Upper lobe of right lung (tissue), 1 donor: ENCODE measurements at regions not wholly inside any gene's neighbourhood (a gene's known extent, or its start where the extent isn't known, plus 50 kb on each side); places are given as distances from the start of the nearest gene placed in this dataset.

Experiments
- ATAC-seq: fragments of 200-7000 bp; cut with Tn5 transposase; one replicate; pipeline ENCODE4 v1.9.1; 2020; ENCODE audit warnings: mild to moderate bottlenecking, moderate library complexity
- DNase-seq: peaks from one replicate; pipeline ENCODE4 v3.0.0-alpha.2; 2020
- H3K27ac ChIP-seq: fragments of 200-600 bp; one replicate; pipeline ENCODE4 v1.8.0; 2022
- H3K27me3 ChIP-seq: fragments of 200-600 bp; one replicate; pipeline ENCODE4 v1.8.0; 2022; ENCODE audit warnings: mild to moderate bottlenecking
- H3K36me3 ChIP-seq: fragments of 200-600 bp; one replicate; pipeline ENCODE4 v1.8.0; 2022
- H3K4me1 ChIP-seq: fragments of 200-600 bp; one replicate; pipeline ENCODE4 v1.8.0; 2022
- H3K4me3 ChIP-seq: fragments of 200-600 bp; one replicate; pipeline ENCODE4 v1.8.0; 2022; ENCODE audit warnings: mild to moderate bottlenecking
- H3K9me3 ChIP-seq: fragments of 200-600 bp; one replicate; pipeline ENCODE4 v1.8.0; 2022
- CTCF ChIP-seq: fragments of 200-600 bp; IDR thresholded peaks from one replicate; pipeline ENCODE4 v1.8.0; 2022; ENCODE audit warnings: antibody characterized with exemption
- intact Hi-C: fragments of 100-400 bp; cut with DNase I; formaldehyde crosslinking; loops from one replicate; pipeline ENCODE4 v1.11.0; 2022
- donor health status: DM: no; HTN: yes; CAD: no; lungs with severe emphysema.

DNA sequence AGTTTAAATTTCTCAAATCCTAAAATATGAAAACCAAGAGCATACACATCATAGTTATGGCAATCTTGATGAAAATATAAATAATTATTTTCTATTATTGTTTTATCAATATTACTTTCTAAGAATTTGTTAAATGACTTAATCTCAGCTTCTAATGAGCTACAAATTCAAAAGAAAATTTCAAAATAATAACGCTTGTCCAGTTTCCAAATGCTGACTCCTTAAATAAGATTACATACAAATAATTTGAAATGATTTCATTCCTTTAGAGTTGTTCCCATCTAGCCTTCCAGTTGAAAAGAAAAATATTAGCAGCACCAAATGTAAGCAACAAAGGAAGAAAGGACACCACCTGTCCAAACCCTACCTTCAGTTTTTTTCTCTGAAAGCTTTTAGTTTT lies 82.4 kb upstream of the COL5A2 start:
- DNase-seq (no peak), ATAC-seq (no peak)
- TF ChIP-seq CTCF: no peak
- Histone ChIP-seq H3K27me3 (no peaks in the 10 kb centered on the region), H3K27ac (no peak overlapping the region), H3K9me3 (no peaks in the 10 kb centered on the region), H3K4me3 (no peak overlapping the region), H3K4me1 (no peaks in the 10 kb centered on the region), H3K36me3 (no peaks in the 10 kb centered on the region)
- intact Hi-C loops: no loop called here

- no peak for ATAC-seq
- H3K27ac ChIP-seq: no peak overlapping the region
- intact Hi-C loops: no loop called here
- H3K36me3 ChIP-seq: no peaks in the 10 kb centered on the region
- H3K27me3 ChIP-seq: no peaks in the 10 kb centered on the region
- H3K4me3 ChIP-seq: no peak overlapping the region
- no peak for TF ChIP-seq CTCF
- DNase-seq: no peak
- H3K9me3 ChIP-seq: no peaks in the 10 kb centered on the region
- H3K4me1 ChIP-seq: no peaks in the 10 kb centered on the region
These were observed 86.2 kb upstream of the COL5A2 start for GRCh38 chr2:189265696-189266320.

- H3K27me3 ChIP-seq: no peaks in the 10 kb centered on the region
- no peak overlapping the region for H3K4me3 ChIP-seq
- H3K9me3 ChIP-seq: no peaks in the 10 kb centered on the region
- H3K36me3 ChIP-seq: no peaks in the 10 kb centered on the region
- no peak for TF ChIP-seq CTCF
- DNase-seq (no peak), ATAC-seq (no peak)
- no peak overlapping the region for H3K27ac ChIP-seq
- no peaks in the 10 kb centered on the region for H3K4me1 ChIP-seq
- intact Hi-C loops: no loop called here
These were observed 87.9 kb upstream of the COL5A2 start for GRCh38 chr2:189267491-189267890.

DNA sequence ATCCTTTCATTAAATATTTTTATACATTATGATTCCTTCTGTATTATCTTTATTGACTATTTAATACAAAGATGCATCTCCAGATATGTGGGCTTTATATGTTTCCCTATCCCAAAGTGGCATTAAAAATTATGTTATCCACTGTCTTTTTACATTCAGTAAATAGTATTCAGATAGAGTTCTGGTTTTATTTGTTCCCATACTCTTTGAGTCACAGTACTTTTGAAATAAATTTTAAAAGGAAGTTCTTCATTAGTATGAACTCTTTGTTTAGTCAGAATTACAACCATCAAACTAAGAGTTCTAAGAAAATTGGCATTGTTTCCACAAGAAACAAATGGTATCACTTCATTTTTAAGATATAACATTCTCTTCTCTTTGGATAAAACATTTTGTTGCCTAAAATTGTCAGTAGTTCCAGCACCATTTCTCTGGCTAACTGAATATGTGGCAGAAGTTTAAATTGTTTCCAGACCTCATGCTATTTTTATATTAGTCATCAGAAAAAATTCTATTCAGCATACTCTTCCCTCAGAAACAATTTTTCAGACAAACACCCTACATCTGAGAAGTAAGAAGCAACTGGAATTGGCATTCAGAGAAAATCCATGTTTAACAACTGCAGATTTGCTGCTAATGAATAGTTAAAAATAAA lies 88.5 kb upstream of the COL5A2 start:
- no peak for TF ChIP-seq CTCF
- H3K36me3 ChIP-seq: no peaks in the 10 kb centered on the region
- no peak overlapping the region for H3K27ac ChIP-seq
- no peaks in the 10 kb centered on the region for H3K4me1 ChIP-seq
- no peak for ATAC-seq
- H3K4me3 ChIP-seq: no peak overlapping the region
- DNase-seq: no peak
- H3K9me3 ChIP-seq: no peaks in the 10 kb centered on the region
- no peaks in the 10 kb centered on the region for H3K27me3 ChIP-seq
- intact Hi-C loops: no loop called here

DNA sequence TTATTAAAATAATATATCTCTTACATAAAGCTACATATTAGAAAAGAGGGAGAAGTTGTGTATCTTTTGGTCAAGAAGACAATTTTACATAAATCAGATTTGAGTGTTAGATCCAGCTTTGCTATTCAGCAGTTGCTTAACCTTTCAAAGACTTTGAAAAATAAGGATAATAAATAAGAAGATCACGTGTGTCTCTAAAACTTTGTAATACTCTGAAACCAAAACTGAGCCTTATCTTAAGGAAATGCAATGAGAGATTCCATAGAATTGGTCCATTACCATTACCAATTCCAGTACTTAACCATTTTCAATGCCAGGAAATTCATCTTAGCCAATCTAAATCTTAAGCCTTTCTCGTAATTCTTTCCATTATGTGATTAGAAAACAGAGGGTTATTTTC lies 89.2 kb upstream of the COL5A2 start:
- no peak overlapping the region for H3K4me3 ChIP-seq
- H3K27me3 ChIP-seq: no peaks in the 10 kb centered on the region
- no peak for TF ChIP-seq CTCF
- intact Hi-C loops: no loop called here
- H3K27ac ChIP-seq: no peak overlapping the region
- H3K4me1 ChIP-seq: no peaks in the 10 kb centered on the region
- no peaks in the 10 kb centered on the region for H3K36me3 ChIP-seq
- ATAC-seq (no peak), DNase-seq (no peak)
- no peaks in the 10 kb centered on the region for H3K9me3 ChIP-seq
